HepG2 (cell line): ENCODE measurements at regions not wholly inside any gene's neighbourhood (a gene's known extent, or its start where the extent isn't known, plus 50 kb on each side); places are given as distances from the start of the nearest gene placed in this dataset.

ENCODE experiments used
- ATAC-seq: fragments of 200-7000 bp; cut with Tn5 transposase; 3 replicates; pipeline ENCODE4 v1.9.1; 2020; ENCODE audit warnings: mild to moderate bottlenecking, moderate library complexity
- BruUV-seq: library from RNA; stranded (reverse); fragments of 400-500 nt; replicated peaks from 2 replicates; lab custom pipeline; 2021; lab: Mats Ljungman, UMichigan
- CTCF ChIA-PET: fragments of 300-600 bp; formaldehyde crosslinking; extraction: SDS; loops from one replicate; lab custom pipeline; 2021; ENCODE audit warnings: low total read pairs, inconsistent platforms, low intra/inter-chr PET ratio; lab: Yijun Ruan, JAX
- POLR2A ChIA-PET: fragments of 350-600 bp; sonication (Branson Sonifier 250); formaldehyde crosslinking; loops from one replicate; lab custom pipeline; 2020; ENCODE audit warnings: antibody characterized with exemption, inconsistent platforms; lab: Yijun Ruan, JAX
- DNase-seq: peaks from one replicate; pipeline ENCODE4 v3.0.0-alpha.2; 2015; ENCODE audit warnings: low spot score
- FAIRE-seq: peaks from 3 replicates; lab custom pipeline; 2011; peaks lifted over from hg19 to GRCh38; lab: Jason Lieb, UNC
- H2AFZ ChIP-seq: one replicate; pipeline ENCODE4 v1.6.1; 2011; ENCODE audit warnings: low read length, inconsistent platforms
- H3K27ac ChIP-seq: fragments of 300-600 bp; 3 replicates; pipeline ENCODE4 v1.8.0; 2011; ENCODE audit warnings: mixed run types, mild to moderate bottlenecking, mixed read lengths, low read length, inconsistent platforms; ENCODE audit not compliant: insufficient read depth; ENCODE audit errors: extremely low read length
- H3K27me3 ChIP-seq, 2 experiments: fragments of 200-600 bp in 1 of 2; 2 replicates in 1 of 2; 3 replicates in 1 of 2; pipeline versions ENCODE4 v1.6.0 to v1.8.0; 2011; ENCODE audit warnings: low read length in 2 of 2, mild to moderate bottlenecking in 2 of 2, moderate library complexity in 2 of 2, inconsistent platforms in 1 of 2; ENCODE audit not compliant: insufficient read depth in 2 of 2, control insufficient read depth in 1 of 2
- H3K36me3 ChIP-seq, 2 experiments: fragments of 200-600 bp in 1 of 2; replicated peaks in 1 of 2; 2 replicates in 1 of 2; 3 replicates in 1 of 2; pipeline versions ENCODE4 v1.5.1 to v1.8.0; 2011; ENCODE audit warnings: low read length in 2 of 2, inconsistent platforms in 1 of 2; ENCODE audit not compliant: insufficient read depth in 2 of 2, control insufficient read depth in 1 of 2
- H3K4me1 ChIP-seq: 2 replicates; pipeline ENCODE4 v1.5.1; 2012; ENCODE audit warnings: low read length, inconsistent platforms; ENCODE audit not compliant: insufficient read depth
- H3K4me2 ChIP-seq: 2 replicates; pipeline ENCODE4 v1.6.0; 2011; ENCODE audit warnings: low read depth, low read length, inconsistent platforms
- H3K4me3 ChIP-seq, 3 experiments: fragments of 200-600 bp in 1 of 3; sonication (generic), shearing (Covaris generic) in 1 of 3; replicated peaks in 1 of 3; 2 replicates each; pipeline ENCODE4 v1.5.1; 2011 to 2016; ENCODE audit warnings: low read length in 3 of 3, inconsistent platforms in 2 of 3, low read depth in 2 of 3, mild to moderate bottlenecking in 2 of 3, control low read depth in 1 of 3, mixed read lengths in 1 of 3; ENCODE audit not compliant: insufficient read depth in 1 of 3
- H3K79me2 ChIP-seq: one replicate; pipeline ENCODE4 v1.6.1; 2011; ENCODE audit warnings: low read length, inconsistent platforms; ENCODE audit not compliant: insufficient read depth
- H3K9ac ChIP-seq: 2 replicates; pipeline ENCODE4 v1.6.0; 2011; ENCODE audit warnings: mild to moderate bottlenecking, low read depth, low read length, inconsistent platforms; ENCODE audit not compliant: insufficient read depth
- H3K9me3 ChIP-seq: 2 replicates; pipeline ENCODE4 v1.5.1; 2012; ENCODE audit warnings: mild to moderate bottlenecking, low read length
- H4K20me1 ChIP-seq: 2 replicates; pipeline ENCODE4 v1.6.0; 2011; ENCODE audit warnings: inconsistent platforms, mild to moderate bottlenecking, low read length, moderate library complexity; ENCODE audit not compliant: insufficient read depth
- DNMT3B ChIP-seq: conservative IDR thresholded peaks from 2 replicates; pipeline ENCODE4 v1.6.1; 2016; ENCODE audit warnings: missing biosample characterization, control low read depth
- HDAC1 ChIP-seq: sonication (generic); formaldehyde crosslinking; IDR thresholded peaks from 2 replicates; pipeline ENCODE4 v1.5.1; 2020; ENCODE audit warnings: mild to moderate bottlenecking, missing genetic modification reagents
- JUND ChIP-seq: sonication (generic); formaldehyde crosslinking; IDR thresholded peaks from 2 replicates; pipeline ENCODE4 v1.8.0; 2022; ENCODE audit warnings: mild to moderate bottlenecking, missing genetic modification reagents
- NFIC ChIP-seq: IDR thresholded peaks from 2 replicates; pipeline ENCODE4 v1.6.1; 2012; ENCODE audit warnings: mild to moderate bottlenecking, low read length, inconsistent platforms
- RBAK ChIP-seq: sonication (generic); formaldehyde crosslinking; IDR thresholded peaks from 2 replicates; pipeline ENCODE4 v1.5.1; 2020; ENCODE audit warnings: mild to moderate bottlenecking, missing genetic modification reagents
- SUZ12 ChIP-seq: fragments of 150-350 bp; IDR thresholded peaks from 2 replicates; pipeline ENCODE4 v1.6.1; 2014; ENCODE audit warnings: low read depth, low read length
- XBP1 ChIP-seq: sonication (generic); formaldehyde crosslinking; IDR thresholded peaks from 2 replicates; pipeline ENCODE4 v1.5.0; 2020; ENCODE audit warnings: missing genetic modification reagents
- ZNF207 ChIP-seq: fragments of 450-650 bp; IDR thresholded peaks from 2 replicates; pipeline ENCODE4 v1.6.1; 2016; ENCODE audit warnings: antibody characterized with exemption, borderline replicate concordance
- ZNF260 ChIP-seq: sonication (generic); formaldehyde crosslinking; IDR thresholded peaks from 2 replicates; pipeline ENCODE4 v1.4.0; 2020; ENCODE audit warnings: missing genetic modification reagents, low read depth, mild to moderate bottlenecking, borderline replicate concordance
- ZNF549 ChIP-seq: sonication (generic); formaldehyde crosslinking; IDR thresholded peaks from 2 replicates; pipeline ENCODE4 v1.5.0; 2020; ENCODE audit warnings: missing genetic modification reagents
- ZNF615 ChIP-seq: sonication (generic); formaldehyde crosslinking; IDR thresholded peaks from 2 replicates; pipeline ENCODE4 v1.5.0; 2020; ENCODE audit warnings: mild to moderate bottlenecking, missing genetic modification reagents, borderline replicate concordance
- ZNF660 ChIP-seq: sonication (generic); formaldehyde crosslinking; IDR thresholded peaks from 2 replicates; pipeline ENCODE4 v1.5.1; 2020; ENCODE audit warnings: mild to moderate bottlenecking, low read depth, missing genetic modification reagents, borderline replicate concordance
- WGBS: methylation state at CpG from one replicate; pipeline ENCODE4 v1.1.6; 2017; ENCODE audit warnings: low lambda C conversion rate; 5-methylcytosine and 5-hydroxymethylcytosine counted together
- in situ Hi-C: cut with HindIII; loops from 2 replicates; pipeline ENCODE4 v1.10.0; 2017; ENCODE audit warnings: low pct_unique_long_range_greater_than_20kb; ENCODE audit not compliant: extremely low pct_ligation_motif_present
- intact Hi-C: fragments of 100-400 bp; cut with micrococcal nuclease; formaldehyde crosslinking; loops from one replicate; pipeline ENCODE4 v1.10.0; 2022; ENCODE audit not compliant: unreplicated experiment
- TF ChIP-seq, protein P1 (sequence below): sonication (generic); formaldehyde crosslinking; IDR thresholded peaks from 2 replicates; pipeline ENCODE4 v1.4.0; 2020; ENCODE audit warnings: mild to moderate bottlenecking, missing genetic modification reagents

DNA sequence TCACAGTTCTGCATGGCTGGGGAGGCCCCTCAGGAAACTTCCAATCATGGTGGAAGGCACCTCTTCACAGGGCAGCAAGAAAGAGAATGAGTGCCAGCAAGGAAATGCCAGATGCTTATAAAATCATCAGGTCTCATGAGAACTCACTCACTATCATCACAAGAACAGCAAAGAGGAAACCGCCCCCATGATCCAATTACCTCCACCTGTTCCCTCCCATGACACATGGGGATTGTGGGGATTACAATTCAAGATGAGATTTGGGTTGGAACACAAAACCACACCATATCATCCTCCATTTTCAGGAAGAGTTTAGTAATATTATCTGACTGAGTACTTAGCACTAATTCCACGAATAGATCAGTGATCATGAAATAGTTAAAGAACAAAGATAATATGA is 244.2 kb downstream of the LMO4 start:
- FAIRE-seq (no peak), ATAC-seq (no peak), DNase-seq (no peak)
- Histone ChIP-seq H3K36me3 (no peaks in the 10 kb centered on the region), H3K27me3 (no peaks in the 10 kb centered on the region), H3K27ac (no peak overlapping the region), H3K4me1 (no peaks in the 10 kb centered on the region), H3K4me2 (no peak overlapping the region), H2AFZ (no peak overlapping the region), H3K9me3 (no peaks in the 10 kb centered on the region), H4K20me1 (no peaks in the 10 kb centered on the region), H3K4me3 (no peak overlapping the region), H3K79me2 (no peaks in the 10 kb centered on the region), H3K9ac (no peak overlapping the region)
- POLR2A ChIA-PET, result no interaction called here
- CTCF ChIA-PET, result no interaction called here
- BruUV-seq, result no TSS peak
- intact Hi-C loops (no loop called here), in situ Hi-C loops (no loop called here)
- TF ChIP-seq ZNF660 (CRISPR knock-in tag) (no peak), ZNF549 (CRISPR knock-in tag) (no peak), ZNF260 (no peak), SUZ12 (no peak), HDAC1 (CRISPR knock-in tag) (no peak), RBAK (CRISPR knock-in tag) (no peak), XBP1 (CRISPR knock-in tag) (no peak), JUND (no peak), NFIC (no peak)
- WGBS, result 4% methylated on average over 2 of the region's 2 CpGs

DNA sequence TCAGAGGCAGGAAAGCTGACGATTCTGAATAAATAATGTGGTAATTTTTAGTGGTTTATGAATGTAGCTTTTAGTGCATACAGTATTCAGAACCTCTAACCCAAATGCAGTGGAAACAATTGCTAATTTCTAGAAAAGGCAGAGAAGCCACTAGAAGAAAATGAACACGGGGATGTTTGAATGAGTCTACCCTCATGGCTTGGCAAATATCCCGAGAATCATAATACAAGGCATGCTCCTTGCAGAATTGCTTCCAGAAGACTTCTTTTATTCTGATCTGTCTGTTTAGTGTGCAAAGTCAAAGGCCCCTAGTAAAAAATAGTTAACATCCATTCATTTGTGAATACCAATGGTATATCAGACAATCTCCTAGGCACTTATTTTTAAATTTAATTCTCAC is 246.8 kb downstream of the LMO4 start:
- no TSS peak for BruUV-seq
- H4K20me1 ChIP-seq, result no peaks in the 10 kb centered on the region
- no peak overlapping the region for H3K9ac ChIP-seq
- no peak overlapping the region for H2AFZ ChIP-seq
- ChIA-PET CTCF (no interaction called here), POLR2A (no interaction called here)
- H3K27me3 ChIP-seq, result no peaks in the 10 kb centered on the region
- no peak overlapping the region for H3K27ac ChIP-seq
- 18% methylated on average over 3 of the region's 3 CpGs for WGBS
- DNase-seq, result no peak
- no peaks in the 10 kb centered on the region for H3K36me3 ChIP-seq
- H3K4me1 ChIP-seq, result no peaks in the 10 kb centered on the region
- no peak overlapping the region for H3K4me2 ChIP-seq
- intact Hi-C loops (no loop called here), in situ Hi-C loops (no loop called here)
- no peaks in the 10 kb centered on the region for H3K9me3 ChIP-seq
- no peak for FAIRE-seq
- ATAC-seq, result no peak
- H3K4me3 ChIP-seq, result no peak overlapping the region
- H3K79me2 ChIP-seq, result no peaks in the 10 kb centered on the region
- TF ChIP-seq ZNF207 (no peak), DNMT3B (CRISPR knock-in tag) (no peak), ZNF615 (no peak)
- TF ChIP-seq, protein P1, sequence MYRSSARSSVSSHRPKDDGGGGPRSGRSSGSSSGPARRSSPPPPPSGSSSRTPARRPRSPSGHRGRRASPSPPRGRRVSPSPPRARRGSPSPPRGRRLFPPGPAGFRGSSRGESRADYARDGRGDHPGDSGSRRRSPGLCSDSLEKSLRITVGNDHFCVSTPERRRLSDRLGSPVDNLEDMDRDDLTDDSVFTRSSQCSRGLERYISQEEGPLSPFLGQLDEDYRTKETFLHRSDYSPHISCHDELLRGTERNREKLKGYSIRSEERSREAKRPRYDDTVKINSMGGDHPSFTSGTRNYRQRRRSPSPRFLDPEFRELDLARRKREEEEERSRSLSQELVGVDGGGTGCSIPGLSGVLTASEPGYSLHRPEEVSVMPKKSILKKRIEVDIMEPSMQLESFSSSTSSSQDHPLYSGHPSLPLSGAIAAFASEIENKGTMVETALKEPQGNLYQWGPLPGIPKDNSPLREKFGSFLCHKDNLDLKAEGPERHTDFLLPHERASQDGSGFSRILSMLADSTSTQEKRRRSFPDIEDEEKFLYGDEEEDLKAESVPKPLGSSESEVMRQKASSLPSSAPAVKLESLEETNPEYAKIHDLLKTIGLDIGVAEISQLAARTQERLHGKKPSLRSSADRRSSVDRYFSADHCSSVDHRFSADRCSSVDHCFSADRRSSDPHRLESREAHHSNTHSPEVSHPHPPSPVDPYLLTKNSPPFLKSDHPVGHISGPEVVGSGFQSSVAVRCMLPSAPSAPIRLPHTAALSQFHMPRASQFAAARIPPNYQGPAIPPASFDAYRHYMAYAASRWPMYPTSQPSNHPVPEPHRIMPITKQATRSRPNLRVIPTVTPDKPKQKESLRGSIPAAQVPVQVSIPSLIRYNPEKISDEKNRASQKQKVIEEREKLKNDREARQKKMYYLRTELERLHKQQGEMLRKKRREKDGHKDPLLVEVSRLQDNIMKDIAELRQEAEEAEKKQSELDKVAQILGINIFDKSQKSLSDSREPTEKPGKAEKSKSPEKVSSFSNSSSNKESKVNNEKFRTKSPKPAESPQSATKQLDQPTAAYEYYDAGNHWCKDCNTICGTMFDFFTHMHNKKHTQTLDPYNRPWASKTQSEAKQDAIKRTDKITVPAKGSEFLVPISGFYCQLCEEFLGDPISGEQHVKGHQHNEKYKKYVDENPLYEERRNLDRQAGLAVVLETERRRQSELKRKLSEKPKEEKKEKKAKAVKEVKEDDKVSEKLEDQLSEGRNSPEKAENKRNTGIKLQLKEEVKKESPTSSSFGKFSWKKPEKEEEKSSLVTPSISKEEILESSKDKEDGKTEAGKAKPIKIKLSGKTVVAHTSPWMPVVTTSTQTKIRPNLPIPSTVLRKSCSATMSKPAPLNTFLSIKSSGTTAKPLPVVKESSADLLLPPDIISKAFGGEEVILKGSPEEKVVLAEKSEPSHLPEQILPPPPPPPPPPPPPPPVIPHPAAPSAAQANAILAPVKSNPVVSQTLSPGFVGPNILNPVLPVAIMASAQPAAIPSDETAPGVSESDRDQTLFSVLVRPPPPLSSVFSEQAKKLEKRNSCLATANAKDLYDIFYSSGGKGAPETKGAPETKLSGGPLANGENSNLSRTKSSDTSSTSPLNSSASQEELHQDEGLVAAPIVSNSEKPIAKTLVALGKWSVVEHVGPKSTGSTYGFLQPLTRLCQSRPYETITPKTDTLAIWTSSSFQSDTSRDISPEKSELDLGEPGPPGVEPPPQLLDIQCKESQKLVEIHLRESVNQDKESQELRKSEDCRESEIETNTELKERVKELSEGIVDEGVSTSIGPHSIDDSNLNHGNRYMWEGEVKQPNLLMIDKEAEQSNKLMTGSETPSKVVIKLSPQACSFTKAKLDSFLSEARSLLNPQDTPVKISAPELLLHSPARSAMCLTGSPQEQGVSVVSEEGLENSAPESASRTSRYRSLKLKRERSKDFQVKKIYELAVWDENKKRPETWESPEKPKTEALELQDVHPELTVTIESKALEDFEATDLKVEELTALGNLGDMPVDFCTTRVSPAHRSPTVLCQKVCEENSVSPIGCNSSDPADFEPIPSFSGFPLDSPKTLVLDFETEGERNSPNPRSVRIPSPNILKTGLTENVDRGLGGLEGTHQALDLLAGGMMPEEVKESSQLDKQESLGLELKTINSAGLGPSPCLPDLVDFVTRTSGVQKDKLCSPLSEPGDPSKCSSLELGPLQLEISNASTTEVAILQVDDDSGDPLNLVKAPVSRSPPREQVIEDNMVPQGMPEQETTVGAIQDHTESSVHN (CRISPR knock-in tag), result no peak
